Neural progenitor cell (in vitro differentiated cells): ENCODE measurements at regions not wholly inside any gene's neighbourhood (a gene's known extent, or its start where the extent isn't known, plus 50 kb on each side); places are given as distances from the start of the nearest gene placed in this dataset.

Experiments
- DNase-seq: peaks from one replicate; pipeline ENCODE4 v3.0.0-alpha.2; 2016; ENCODE audit warnings: low spot score
- H2AFZ ChIP-seq: fragments of 200-600 bp; sonication (generic); replicated peaks from 2 replicates; pipeline ENCODE4 v1.6.1; 2016; ENCODE audit warnings: antibody characterized with exemption
- H3F3A ChIP-seq: fragments of 200-600 bp; sonication (generic); 2 replicates; pipeline ENCODE4 v1.6.1; 2016; ENCODE audit warnings: antibody characterized with exemption, low read depth
- H3K27ac ChIP-seq: fragments of 200-600 bp; sonication (generic); 2 replicates; pipeline ENCODE4 v1.5.1; 2016; ENCODE audit warnings: mild to moderate bottlenecking
- H3K27me3 ChIP-seq: fragments of 200-600 bp; sonication (generic); 2 replicates; pipeline ENCODE4 v1.6.1; 2016; ENCODE audit warnings: mild to moderate bottlenecking, moderate library complexity
- H3K36me3 ChIP-seq: fragments of 200-600 bp; sonication (generic); 2 replicates; pipeline ENCODE4 v1.5.1; 2016
- H3K4me1 ChIP-seq: fragments of 200-600 bp; sonication (generic); 2 replicates; pipeline ENCODE4 v1.6.1; 2016; ENCODE audit warnings: mixed run types
- H3K4me2 ChIP-seq: fragments of 200-600 bp; sonication (generic); 2 replicates; pipeline ENCODE4 v1.6.1; 2016
- H3K4me3 ChIP-seq: fragments of 200-600 bp; sonication (generic); 2 replicates; pipeline ENCODE4 v1.5.1; 2016
- H3K79me2 ChIP-seq: fragments of 200-600 bp; sonication (generic); 2 replicates; pipeline ENCODE4 v1.6.1; 2016; ENCODE audit warnings: low read depth
- H3K9ac ChIP-seq: fragments of 200-600 bp; sonication (generic); 2 replicates; pipeline ENCODE4 v1.6.1; 2016
- H3K9me3 ChIP-seq: fragments of 200-600 bp; sonication (generic); 2 replicates; pipeline ENCODE4 v1.5.1; 2016; ENCODE audit warnings: low read depth
- H4K20me1 ChIP-seq: fragments of 200-600 bp; sonication (generic); 2 replicates; pipeline ENCODE4 v1.6.1; 2016; ENCODE audit warnings: low read depth
- H3K27ac Mint-ChIP-seq: 3 replicates; pipeline ENCODE4 v1.8.0; 2021; ENCODE audit warnings: mixed read lengths
- H3K27me3 Mint-ChIP-seq: 2 replicates; pipeline ENCODE4 v1.8.0; 2022; ENCODE audit warnings: low read depth, mild to moderate bottlenecking, inconsistent platforms, moderate library complexity, mixed read lengths; ENCODE audit not compliant: insufficient read depth
- H3K36me3 Mint-ChIP-seq: 3 replicates; pipeline ENCODE4 v1.8.0; 2021; ENCODE audit warnings: mixed read lengths
- H3K4me1 Mint-ChIP-seq: 3 replicates; pipeline ENCODE4 v1.8.0; 2021; ENCODE audit warnings: mixed read lengths
- H3K4me3 Mint-ChIP-seq: 3 replicates; pipeline ENCODE4 v1.8.0; 2021; ENCODE audit warnings: mild to moderate bottlenecking, moderate library complexity, mixed read lengths
- H3K9me3 Mint-ChIP-seq: 3 replicates; pipeline ENCODE4 v1.8.0; 2020; ENCODE audit warnings: mixed read lengths
- CTCF ChIP-seq: fragments of 200-600 bp; sonication (generic); IDR thresholded peaks from 2 replicates; pipeline ENCODE4 v1.5.1; 2017; ENCODE audit warnings: antibody characterized with exemption, mild to moderate bottlenecking
- EZH2 ChIP-seq: fragments of 200-600 bp; sonication (generic); IDR thresholded peaks from 2 replicates; pipeline ENCODE4 v1.6.1; 2017; ENCODE audit warnings: antibody characterized with exemption, mild to moderate bottlenecking, moderate library complexity
- EZH2phosphoT487 ChIP-seq: fragments of 200-600 bp; sonication (generic); IDR thresholded peaks from 2 replicates; pipeline ENCODE4 v1.6.1; 2017; ENCODE audit warnings: antibody characterized with exemption

GRCh38 chr13:62122434-62122833 is 706.8 kb upstream of the PCDH20 start:
- Histone ChIP-seq H3K27me3 (no peaks in the 10 kb centered on the region), H3K4me3 (no peak overlapping the region), H3K79me2 (no peaks in the 10 kb centered on the region), H2AFZ (peak overlapping the region; percentile 36), H3K4me1 (no peaks in the 10 kb centered on the region), H3K9ac (no peak overlapping the region), H3K4me2 (no peak overlapping the region), H4K20me1 (no peaks in the 10 kb centered on the region), H3F3A (no peaks in the 10 kb centered on the region), H3K9me3 (no peaks in the 10 kb centered on the region), H3K27ac (no peak overlapping the region), H3K36me3 (no peaks in the 10 kb centered on the region)
- Mint-ChIP-seq H3K36me3 (no peaks in the 10 kb centered on the region), H3K4me1 (no peaks in the 10 kb centered on the region), H3K27me3 (no peaks in the 10 kb centered on the region), H3K4me3 (no peak overlapping the region), H3K9me3 (peaks cover under 1% of the 10 kb centered on the region), H3K27ac (no peak overlapping the region)
- no peak for DNase-seq
- TF ChIP-seq CTCF: no peak
- TF ChIP-seq EZH2phosphoT487: no peak
- no peak for TF ChIP-seq EZH2

GRCh38 chr13:62119739-62120700 is 704.4 kb upstream of the PCDH20 start:
- Histone ChIP-seq H3K36me3 (no peaks in the 10 kb centered on the region), H4K20me1 (no peaks in the 10 kb centered on the region)
- no peaks in the 10 kb centered on the region for H3K36me3 Mint-ChIP-seq

GRCh38 chr13:62115831-62116230 is 700.2 kb upstream of the PCDH20 start:
- H4K20me1 ChIP-seq: no peaks in the 10 kb centered on the region
- H2AFZ ChIP-seq: no peak overlapping the region
- Mint-ChIP-seq H3K36me3 (no peaks in the 10 kb centered on the region), H3K27me3 (peaks cover 2% of the 10 kb centered on the region), H3K27ac (no peak overlapping the region), H3K4me3 (no peak overlapping the region), H3K9me3 (no peaks in the 10 kb centered on the region), H3K4me1 (no peaks in the 10 kb centered on the region)
- no peaks in the 10 kb centered on the region for H3K36me3 ChIP-seq
- H3K9ac ChIP-seq: no peak overlapping the region
- H3K27me3 ChIP-seq: no peaks in the 10 kb centered on the region
- H3K9me3 ChIP-seq: no peaks in the 10 kb centered on the region
- H3F3A ChIP-seq: no peaks in the 10 kb centered on the region
- no peak for DNase-seq
- TF ChIP-seq CTCF (no peak), EZH2 (no peak), EZH2phosphoT487 (no peak)
- no peaks in the 10 kb centered on the region for H3K4me1 ChIP-seq
- H3K27ac ChIP-seq: no peak overlapping the region
- no peaks in the 10 kb centered on the region for H3K79me2 ChIP-seq
- no peak overlapping the region for H3K4me3 ChIP-seq
- H3K4me2 ChIP-seq: no peak overlapping the region

More at GRCh38 chr13:62119739-62120700, 704.4 kb upstream of the PCDH20 start:
- Mint-ChIP-seq H3K4me1 (no peaks in the 10 kb centered on the region), H3K27ac (no peak overlapping the region), H3K9me3 (no peaks in the 10 kb centered on the region), H3K4me3 (no peak overlapping the region), H3K27me3 (peaks cover 2% of the 10 kb centered on the region)
- Histone ChIP-seq H3K4me3 (no peak overlapping the region), H3K27me3 (no peaks in the 10 kb centered on the region), H3K9ac (no peak overlapping the region), H3K27ac (no peak overlapping the region), H2AFZ (no peak overlapping the region), H3K4me1 (no peaks in the 10 kb centered on the region), H3K4me2 (no peak overlapping the region), H3K9me3 (no peaks in the 10 kb centered on the region), H3F3A (no peaks in the 10 kb centered on the region), H3K79me2 (no peaks in the 10 kb centered on the region)
- DNase-seq: peak; percentile 15
- TF ChIP-seq CTCF (peak; percentile 70), EZH2 (no peak), EZH2phosphoT487 (no peak)
